ENCODE measurements at regions not wholly inside any gene's neighbourhood (a gene's known extent, or its start where the extent isn't known, plus 50 kb on each side); places are given as distances from the start of the nearest gene placed in this dataset.
"Not testable (repeated sequence)": the region's sequence is repeated elsewhere in the genome, so short reads cannot be mapped to it uniquely, and the experiment has no call there.

DNA sequence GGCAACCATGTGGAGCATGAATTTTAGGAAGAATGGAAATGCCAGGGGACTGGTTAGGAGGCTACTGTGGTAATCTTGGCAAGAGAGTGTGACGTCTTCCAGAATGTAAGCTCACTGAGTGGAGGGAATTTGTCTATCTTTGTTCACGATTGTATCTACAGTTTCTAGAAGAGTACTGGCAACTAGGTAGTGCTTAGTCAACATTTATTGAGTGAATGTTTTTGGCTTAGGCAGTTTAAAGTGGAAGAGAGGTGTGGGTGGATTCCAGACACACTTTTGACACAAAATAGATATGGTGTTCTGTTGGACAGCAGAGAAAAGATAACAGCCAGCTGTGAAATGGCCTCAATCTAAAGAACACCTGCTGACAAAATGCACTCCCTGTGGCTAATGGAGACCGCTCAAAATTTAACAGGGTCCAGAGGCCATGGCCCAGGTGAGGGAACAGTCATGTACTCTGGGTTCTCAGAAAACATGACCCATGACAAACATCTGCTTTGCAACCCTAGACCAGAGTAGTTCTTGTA is 139.3 kb downstream of the GPX5 start:
- H3K27ac Mint-ChIP-seq (ENCODE audit: unreplicated experiment) = no peak overlapping the region
- TF ChIP-seq, protein P1, sequence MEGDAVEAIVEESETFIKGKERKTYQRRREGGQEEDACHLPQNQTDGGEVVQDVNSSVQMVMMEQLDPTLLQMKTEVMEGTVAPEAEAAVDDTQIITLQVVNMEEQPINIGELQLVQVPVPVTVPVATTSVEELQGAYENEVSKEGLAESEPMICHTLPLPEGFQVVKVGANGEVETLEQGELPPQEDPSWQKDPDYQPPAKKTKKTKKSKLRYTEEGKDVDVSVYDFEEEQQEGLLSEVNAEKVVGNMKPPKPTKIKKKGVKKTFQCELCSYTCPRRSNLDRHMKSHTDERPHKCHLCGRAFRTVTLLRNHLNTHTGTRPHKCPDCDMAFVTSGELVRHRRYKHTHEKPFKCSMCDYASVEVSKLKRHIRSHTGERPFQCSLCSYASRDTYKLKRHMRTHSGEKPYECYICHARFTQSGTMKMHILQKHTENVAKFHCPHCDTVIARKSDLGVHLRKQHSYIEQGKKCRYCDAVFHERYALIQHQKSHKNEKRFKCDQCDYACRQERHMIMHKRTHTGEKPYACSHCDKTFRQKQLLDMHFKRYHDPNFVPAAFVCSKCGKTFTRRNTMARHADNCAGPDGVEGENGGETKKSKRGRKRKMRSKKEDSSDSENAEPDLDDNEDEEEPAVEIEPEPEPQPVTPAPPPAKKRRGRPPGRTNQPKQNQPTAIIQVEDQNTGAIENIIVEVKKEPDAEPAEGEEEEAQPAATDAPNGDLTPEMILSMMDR (IDR thresholded peaks at IDR 0.05) = no peak
- no peaks in the 10 kb centered on the region for H3K36me3 Mint-ChIP-seq (ENCODE audit: low read depth)
- H3K9me3 Mint-ChIP-seq (ENCODE audit: low read depth) = no peaks in the 10 kb centered on the region
- H3K27me3 Mint-ChIP-seq (ENCODE audit: low read depth) = peaks cover 17% of the 10 kb centered on the region
- H3K4me1 Mint-ChIP-seq (ENCODE audit: low read depth) = no peaks in the 10 kb centered on the region
- DNase-seq (ENCODE audit: low spot score) = no peak
- H3K4me3 Mint-ChIP-seq (ENCODE audit: unreplicated experiment) = no peak overlapping the region

DNA sequence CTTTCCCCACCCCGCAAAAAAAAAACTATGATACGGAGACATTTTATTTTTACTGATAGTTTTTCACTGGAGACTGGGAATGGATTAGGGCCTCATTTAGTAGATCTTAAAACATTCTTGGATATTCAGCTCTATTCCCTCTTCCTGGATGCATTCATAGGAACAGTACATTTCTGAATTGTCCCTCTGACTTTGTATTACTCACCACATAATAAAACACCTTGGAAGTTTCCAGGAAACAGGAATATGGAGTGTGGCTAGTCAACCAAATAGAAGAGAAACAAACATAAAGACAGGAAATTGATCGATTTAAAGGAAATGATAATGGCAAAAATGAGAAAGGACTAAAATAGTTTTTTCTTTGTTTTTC is 147.7 kb downstream of the GPX5 start:
- no peak for DNase-seq (ENCODE audit: low spot score)
- Mint-ChIP-seq H3K27me3 (ENCODE audit: low read depth) (peaks cover 20% of the 10 kb centered on the region), H3K4me1 (ENCODE audit: low read depth) (peaks cover 14% of the 10 kb centered on the region), H3K36me3 (ENCODE audit: low read depth) (no peaks in the 10 kb centered on the region), H3K9me3 (ENCODE audit: low read depth) (no peaks in the 10 kb centered on the region), H3K27ac (ENCODE audit: unreplicated experiment) (no peak overlapping the region), H3K4me3 (ENCODE audit: unreplicated experiment) (peak overlapping the region; percentile 74)
- TF ChIP-seq, protein P1 (IDR thresholded peaks at IDR 0.05) = no peak

DNA sequence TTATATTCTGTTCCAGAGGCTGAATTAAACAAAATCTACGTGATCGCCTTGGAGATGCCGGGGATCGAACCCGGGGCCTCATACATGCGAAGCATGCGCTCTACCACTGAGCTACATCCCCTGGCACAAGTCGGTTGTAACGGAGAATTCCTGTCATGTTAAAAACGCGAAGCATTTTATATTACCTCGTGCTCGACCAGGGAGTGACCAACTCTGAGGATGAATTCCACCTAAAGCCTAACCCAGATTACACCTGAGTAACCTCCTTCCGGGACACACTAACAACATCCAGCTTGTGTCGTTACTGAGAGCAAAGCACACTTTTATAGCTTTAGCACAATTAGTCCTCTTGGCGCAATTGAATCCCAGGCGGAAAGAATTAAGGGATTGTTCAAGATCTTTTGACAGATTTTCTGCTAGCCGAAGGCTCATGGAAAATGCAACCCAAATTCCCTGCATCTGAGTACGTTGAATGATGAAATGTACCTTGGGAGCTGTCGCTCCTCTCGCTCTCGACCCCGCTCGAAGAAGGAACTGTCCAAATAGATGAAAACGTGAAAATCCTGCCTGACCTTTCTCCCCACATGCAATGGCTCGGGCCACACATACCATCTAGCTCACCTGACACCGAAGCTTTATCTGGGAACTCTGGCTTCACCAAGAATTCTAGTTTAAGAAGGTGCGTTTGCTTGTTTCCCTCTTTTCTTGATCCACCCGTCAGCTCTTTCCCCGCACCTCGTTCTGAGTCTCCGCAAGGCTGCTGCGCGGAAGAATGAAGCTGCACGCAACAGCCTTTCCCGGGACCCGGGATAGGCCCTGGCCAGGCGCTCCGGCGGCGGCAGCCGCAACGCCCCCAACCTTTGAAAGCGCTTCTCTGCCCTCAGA is 148.3 kb downstream of the GPX5 start:
- DNase-seq (ENCODE audit: low spot score) = no peak
- H3K4me1 Mint-ChIP-seq (ENCODE audit: low read depth) = peaks cover 14% of the 10 kb centered on the region
- TF ChIP-seq, protein P1 (IDR thresholded peaks at IDR 0.05) = no peak
- peak overlapping the region; percentile 74 for H3K4me3 Mint-ChIP-seq (ENCODE audit: unreplicated experiment)
- H3K27ac Mint-ChIP-seq (ENCODE audit: unreplicated experiment) = peak overlapping the region; percentile 33
- peaks cover 20% of the 10 kb centered on the region for H3K27me3 Mint-ChIP-seq (ENCODE audit: low read depth)
- no peaks in the 10 kb centered on the region for H3K9me3 Mint-ChIP-seq (ENCODE audit: low read depth)
- no peaks in the 10 kb centered on the region for H3K36me3 Mint-ChIP-seq (ENCODE audit: low read depth)

DNA sequence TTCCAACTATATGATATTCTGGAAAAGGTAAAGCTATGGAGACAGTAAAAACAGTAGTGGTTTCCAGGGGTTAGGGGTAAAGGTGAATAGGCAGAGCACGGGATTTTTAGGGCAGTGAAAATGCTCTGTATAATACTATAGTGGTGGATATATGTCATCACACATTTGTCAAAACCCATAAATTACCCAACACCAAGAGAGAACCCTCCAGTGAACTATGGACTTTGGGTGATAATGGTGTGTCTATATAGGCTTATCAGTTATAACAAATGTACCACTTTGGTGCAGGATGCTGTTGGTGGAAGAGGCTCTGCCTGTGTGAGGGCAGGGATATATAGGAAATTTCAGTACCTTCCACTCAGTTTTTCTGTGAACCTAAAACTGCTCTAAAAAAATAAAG is 149.9 kb downstream of the GPX5 start:
- Mint-ChIP-seq H3K4me3 (ENCODE audit: unreplicated experiment) (no peak overlapping the region), H3K36me3 (ENCODE audit: low read depth) (no peaks in the 10 kb centered on the region), H3K27ac (ENCODE audit: unreplicated experiment) (no peak overlapping the region), H3K27me3 (ENCODE audit: low read depth) (peaks cover 22% of the 10 kb centered on the region), H3K4me1 (ENCODE audit: low read depth) (peaks cover 14% of the 10 kb centered on the region), H3K9me3 (ENCODE audit: low read depth) (no peaks in the 10 kb centered on the region)
- TF ChIP-seq, protein P1 (IDR thresholded peaks at IDR 0.05) = no peak
- DNase-seq (ENCODE audit: low spot score) = no peak

DNA sequence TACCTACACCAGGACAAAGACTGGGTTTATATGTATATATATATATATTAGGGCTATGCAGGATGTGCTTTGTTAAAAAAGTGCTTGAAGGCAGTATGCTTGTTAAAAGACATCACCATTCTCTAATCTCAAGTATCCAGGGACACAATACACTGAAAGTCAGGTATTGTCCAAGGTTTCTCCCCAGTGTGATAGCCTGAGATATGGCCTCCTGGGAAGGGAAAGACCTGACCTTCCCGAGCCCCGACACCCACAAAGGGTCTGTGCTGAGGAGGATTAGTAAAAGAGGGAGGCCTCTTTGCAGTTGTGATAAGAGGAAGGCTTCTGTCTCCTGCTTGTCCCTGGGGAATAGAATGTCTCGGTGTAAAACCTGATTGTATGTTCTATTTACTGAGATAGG is 156.9 kb downstream of the GPX5 start:
- H3K4me3 Mint-ChIP-seq (ENCODE audit: unreplicated experiment) = no peak overlapping the region
- peaks cover 6% of the 10 kb centered on the region for H3K4me1 Mint-ChIP-seq (ENCODE audit: low read depth)

DNA sequence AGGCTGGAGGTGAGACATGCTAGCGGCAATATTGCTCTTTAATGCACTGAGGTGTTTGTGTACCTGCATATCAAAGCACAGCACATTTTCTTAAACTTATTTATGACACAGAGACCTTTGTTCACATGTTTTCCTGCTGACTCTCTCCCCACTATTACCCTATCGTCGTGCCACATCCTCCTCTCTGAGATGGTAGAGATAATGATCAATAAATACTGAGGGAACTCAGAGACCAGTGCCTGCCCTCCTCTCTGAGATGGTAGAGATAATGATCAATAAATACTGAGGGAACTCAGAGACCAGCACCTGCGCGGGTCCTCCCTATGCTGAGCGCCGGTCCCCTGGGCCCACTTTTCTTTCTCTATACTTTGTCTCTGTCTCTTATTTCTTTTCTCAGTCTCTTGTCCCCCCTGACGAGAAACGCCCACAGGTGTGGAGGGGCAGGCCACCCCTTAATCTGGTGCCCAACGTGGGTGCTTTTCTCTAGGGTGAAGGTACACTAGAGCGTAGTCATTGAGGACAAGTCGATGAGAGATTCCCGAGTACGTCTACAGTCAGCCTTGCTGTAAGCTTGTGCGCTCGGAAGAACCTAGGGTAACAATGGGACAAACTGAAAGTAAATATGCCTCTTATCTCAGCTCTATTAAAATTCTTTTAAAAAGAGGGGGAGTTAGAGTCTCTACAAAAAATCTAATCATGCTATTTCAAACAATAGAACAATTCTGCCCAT is 157.4 kb downstream of the GPX5 start:
- H3K36me3 Mint-ChIP-seq (ENCODE audit: low read depth); H3K4me1 Mint-ChIP-seq (ENCODE audit: low read depth); DNase-seq (ENCODE audit: low spot score); H3K27ac Mint-ChIP-seq (ENCODE audit: unreplicated experiment); H3K9me3 Mint-ChIP-seq (ENCODE audit: low read depth); H3K4me3 Mint-ChIP-seq (ENCODE audit: unreplicated experiment): not testable (repeated sequence)
- peaks cover 41% of the 10 kb centered on the region for H3K27me3 Mint-ChIP-seq (ENCODE audit: low read depth)

More for the DNA sequence above, 156.9 kb downstream of the GPX5 start:
- Mint-ChIP-seq H3K36me3 (ENCODE audit: low read depth) (no peaks in the 10 kb centered on the region), H3K9me3 (ENCODE audit: low read depth) (no peaks in the 10 kb centered on the region), H3K27ac (ENCODE audit: unreplicated experiment) (no peak overlapping the region), H3K27me3 (ENCODE audit: low read depth) (peaks cover 36% of the 10 kb centered on the region)
- TF ChIP-seq, protein P1 (IDR thresholded peaks at IDR 0.05) = no peak
- DNase-seq (ENCODE audit: low spot score) = no peak

Data from chondrocyte (in vitro differentiated cells).